ENCODE measurements at regions not wholly inside any gene's neighbourhood (a gene's known extent, or its start where the extent isn't known, plus 50 kb on each side); places are given as distances from the start of the nearest gene placed in this dataset.

GRCh38 chr20:21832442-21833385, 127.2 kb downstream of the PAX1 start:
- TF ChIP-seq, protein P1, sequence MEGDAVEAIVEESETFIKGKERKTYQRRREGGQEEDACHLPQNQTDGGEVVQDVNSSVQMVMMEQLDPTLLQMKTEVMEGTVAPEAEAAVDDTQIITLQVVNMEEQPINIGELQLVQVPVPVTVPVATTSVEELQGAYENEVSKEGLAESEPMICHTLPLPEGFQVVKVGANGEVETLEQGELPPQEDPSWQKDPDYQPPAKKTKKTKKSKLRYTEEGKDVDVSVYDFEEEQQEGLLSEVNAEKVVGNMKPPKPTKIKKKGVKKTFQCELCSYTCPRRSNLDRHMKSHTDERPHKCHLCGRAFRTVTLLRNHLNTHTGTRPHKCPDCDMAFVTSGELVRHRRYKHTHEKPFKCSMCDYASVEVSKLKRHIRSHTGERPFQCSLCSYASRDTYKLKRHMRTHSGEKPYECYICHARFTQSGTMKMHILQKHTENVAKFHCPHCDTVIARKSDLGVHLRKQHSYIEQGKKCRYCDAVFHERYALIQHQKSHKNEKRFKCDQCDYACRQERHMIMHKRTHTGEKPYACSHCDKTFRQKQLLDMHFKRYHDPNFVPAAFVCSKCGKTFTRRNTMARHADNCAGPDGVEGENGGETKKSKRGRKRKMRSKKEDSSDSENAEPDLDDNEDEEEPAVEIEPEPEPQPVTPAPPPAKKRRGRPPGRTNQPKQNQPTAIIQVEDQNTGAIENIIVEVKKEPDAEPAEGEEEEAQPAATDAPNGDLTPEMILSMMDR (IDR thresholded peaks at IDR 0.05) = no peak
- no peaks in the 10 kb centered on the region for H3K4me1 ChIP-seq
- H3K9me3 ChIP-seq = no peaks in the 10 kb centered on the region
- no peak overlapping the region for H3K27ac ChIP-seq
- H3K36me3 ChIP-seq = no peaks in the 10 kb centered on the region
- DNase-seq = no peak
- H3K4me3 ChIP-seq = no peak overlapping the region
- intact Hi-C loops (cut with DNase I; ENCODE audit: low total_unique reads) = no loop called here
- H3K27me3 ChIP-seq = no peaks in the 10 kb centered on the region

GRCh38 chr20:21826976-21827375, 121.5 kb downstream of the PAX1 start:
- intact Hi-C loops (cut with DNase I; ENCODE audit: low total_unique reads) = no loop called here
- no peak overlapping the region for H3K4me3 ChIP-seq
- H3K36me3 ChIP-seq = no peaks in the 10 kb centered on the region
- H3K27me3 ChIP-seq = no peaks in the 10 kb centered on the region
- H3K27ac ChIP-seq = no peak overlapping the region
- H3K9me3 ChIP-seq = no peaks in the 10 kb centered on the region
- no peaks in the 10 kb centered on the region for H3K4me1 ChIP-seq
- TF ChIP-seq, protein P1 (IDR thresholded peaks at IDR 0.05) = no peak
- DNase-seq = no peak

DNA sequence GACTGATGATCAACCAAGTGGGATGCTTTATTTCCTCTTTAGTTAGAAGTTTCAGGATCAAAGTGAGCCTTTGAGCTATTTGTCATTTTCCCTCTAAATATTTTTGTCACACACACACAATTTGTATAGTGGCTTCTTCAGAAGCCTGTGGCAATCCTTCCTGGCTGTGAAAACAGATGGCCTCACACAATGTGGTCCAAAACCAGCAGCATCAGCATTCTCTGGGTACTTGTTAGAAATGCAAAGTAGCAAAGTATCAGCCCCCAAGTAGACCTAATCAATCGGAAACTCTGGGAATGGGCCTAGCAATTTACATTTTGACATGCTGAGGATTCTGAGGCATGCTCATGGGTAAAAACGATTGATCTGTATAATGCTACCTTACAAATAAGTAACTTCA, 115.9 kb downstream of the PAX1 start:
- intact Hi-C loops (cut with DNase I; ENCODE audit: low total_unique reads) = no loop called here
- Histone ChIP-seq H3K36me3 (no peaks in the 10 kb centered on the region), H3K4me3 (no peak overlapping the region), H3K9me3 (no peaks in the 10 kb centered on the region), H3K4me1 (no peaks in the 10 kb centered on the region), H3K27ac (no peak overlapping the region), H3K27me3 (no peaks in the 10 kb centered on the region)
- TF ChIP-seq, protein P1 (IDR thresholded peaks at IDR 0.05) = no peak
- DNase-seq = no peak

GRCh38 chr20:21820688-21821087, 115.2 kb downstream of the PAX1 start:
- intact Hi-C loops (cut with DNase I; ENCODE audit: low total_unique reads) = no loop called here
- Histone ChIP-seq H3K36me3 (no peaks in the 10 kb centered on the region), H3K27ac (no peak overlapping the region), H3K4me3 (no peak overlapping the region), H3K27me3 (no peaks in the 10 kb centered on the region), H3K4me1 (no peaks in the 10 kb centered on the region), H3K9me3 (no peaks in the 10 kb centered on the region)
- no peak for DNase-seq
- TF ChIP-seq, protein P1 (IDR thresholded peaks at IDR 0.05) = no peak

- no peaks in the 10 kb centered on the region for H3K4me1 ChIP-seq
- intact Hi-C loops (cut with DNase I; ENCODE audit: low total_unique reads) = no loop called here
- H3K9me3 ChIP-seq = no peaks in the 10 kb centered on the region
- no peak for DNase-seq
- no peaks in the 10 kb centered on the region for H3K36me3 ChIP-seq
- H3K4me3 ChIP-seq = no peak overlapping the region
- no peak overlapping the region for H3K27ac ChIP-seq
- no peaks in the 10 kb centered on the region for H3K27me3 ChIP-seq
- TF ChIP-seq, protein P1 (IDR thresholded peaks at IDR 0.05) = no peak
Observed at GRCh38 chr20:21820045-21820444, 114.6 kb downstream of the PAX1 start.
